PC-3 (cell line): ENCODE measurements at regions not wholly inside any gene's neighbourhood (a gene's known extent, or its start where the extent isn't known, plus 50 kb on each side); places are given as distances from the start of the nearest gene placed in this dataset.

Source experiments
- ATAC-seq: fragments of 200-7000 bp; cut with Tn5 transposase; 2 replicates; pipeline ENCODE4 v1.9.1; 2020; ENCODE audit warnings: mild to moderate bottlenecking, moderate library complexity
- BruUV-seq: library from RNA; stranded (reverse); fragments of 400-500 nt; replicated peaks from 2 replicates; lab custom pipeline; 2021; lab: Mats Ljungman, UMichigan
- CTCF ChIA-PET: fragments of 300-600 bp; sonication (Branson Sonifier 250); formaldehyde crosslinking; loops from one replicate; lab custom pipeline; 2022; ENCODE audit warnings: antibody characterized with exemption; lab: Charles Lee
- POLR2A ChIA-PET: fragments of 300-600 bp; sonication (Branson Sonifier 250); formaldehyde crosslinking; loops from one replicate; lab custom pipeline; 2022; ENCODE audit warnings: antibody characterized with exemption; ENCODE audit not compliant: unreplicated experiment; lab: Charles Lee
- DNase-seq: peaks from one replicate; pipeline ENCODE4 v3.0.0-alpha.2; 2015
- H2AFZ ChIP-seq: fragments of 300-600 bp; sonication (generic); 2 replicates; pipeline ENCODE4 v1.6.0; 2016; ENCODE audit warnings: antibody characterized with exemption, low read length
- H3F3A ChIP-seq: fragments of 300-600 bp; sonication (generic); one replicate; pipeline ENCODE4 v1.6.0; 2017; ENCODE audit warnings: antibody characterized with exemption, low read length, control low read depth, mild to moderate bottlenecking; ENCODE audit not compliant: unreplicated experiment
- H3K27ac ChIP-seq: fragments of 300-600 bp; sonication (generic); 2 replicates; pipeline ENCODE4 v1.5.1; 2016; ENCODE audit warnings: mild to moderate bottlenecking, low read length
- H3K27me3 ChIP-seq: fragments of 300-600 bp; sonication (generic); 2 replicates; pipeline ENCODE4 v1.6.1; 2016; ENCODE audit warnings: low read length, mixed read lengths
- H3K36me3 ChIP-seq: fragments of 300-600 bp; sonication (generic); 2 replicates; pipeline ENCODE4 v1.6.1; 2016; ENCODE audit warnings: low read depth, mixed run types, low read length, mixed read lengths
- H3K4me1 ChIP-seq: fragments of 300-600 bp; sonication (generic); 2 replicates; pipeline ENCODE4 v1.5.1; 2016; ENCODE audit warnings: low read length; ENCODE audit not compliant: insufficient read depth
- H3K4me2 ChIP-seq: fragments of 300-600 bp; sonication (generic); 2 replicates; pipeline ENCODE4 v1.6.0; 2016; ENCODE audit warnings: low read length
- H3K4me3 ChIP-seq: fragments of 300-600 bp; sonication (generic); 2 replicates; pipeline ENCODE4 v1.5.1; 2016; ENCODE audit warnings: mild to moderate bottlenecking, low read length, mixed read lengths
- H3K79me2 ChIP-seq: fragments of 300-600 bp; sonication (generic); 2 replicates; pipeline ENCODE4 v1.6.1; 2017; ENCODE audit warnings: low read length, mixed read lengths
- H3K9ac ChIP-seq: fragments of 300-600 bp; sonication (generic); 2 replicates; pipeline ENCODE4 v1.6.0; 2016; ENCODE audit warnings: mild to moderate bottlenecking, low read length
- H3K9me2 ChIP-seq: fragments of 300-600 bp; sonication (generic); replicated peaks from 2 replicates; pipeline ENCODE4 v1.6.1; 2016; ENCODE audit warnings: mixed run types, low read length, mixed read lengths
- H3K9me3 ChIP-seq: fragments of 300-600 bp; sonication (generic); 2 replicates; pipeline ENCODE4 v1.6.1; 2016; ENCODE audit warnings: low read length, mixed read lengths
- H4K20me1 ChIP-seq: fragments of 300-600 bp; sonication (generic); 2 replicates; pipeline ENCODE4 v1.6.1; 2016; ENCODE audit warnings: low read length, mixed read lengths
- CTCF ChIP-seq: fragments of 300-600 bp; sonication (generic); conservative IDR thresholded peaks from 2 replicates; pipeline ENCODE4 v1.5.1; 2017; ENCODE audit warnings: antibody characterized with exemption, low read depth, mild to moderate bottlenecking, low read length
- EZH2 ChIP-seq: fragments of 300-600 bp; sonication (generic); IDR thresholded peaks from one replicate; pipeline ENCODE4 v1.6.1; 2017; ENCODE audit warnings: antibody characterized with exemption, mild to moderate bottlenecking, low read length; ENCODE audit not compliant: unreplicated experiment
- EZH2phosphoT487 ChIP-seq: fragments of 300-600 bp; sonication (generic); IDR thresholded peaks from 2 replicates; pipeline ENCODE4 v1.6.1; 2018; ENCODE audit warnings: mild to moderate bottlenecking, antibody characterized with exemption, low read length, borderline replicate concordance
- intact Hi-C: fragments of 100-400 bp; cut with micrococcal nuclease; formaldehyde crosslinking; loops from 2 replicates; pipeline ENCODE4 v1.9.0; 2023

- H3K9me2 ChIP-seq, result no peaks in the 10 kb centered on the region
- H3K4me2 ChIP-seq, result 0 out of 2 replicates have a peak overlapping the region, but pooled peaks have one; percentile 1
- no TSS peak for BruUV-seq
- CTCF ChIA-PET, result no interaction called here
- H3K79me2 ChIP-seq, result no peaks in the 10 kb centered on the region
- H3K4me1 ChIP-seq, result peaks cover 31% of the 10 kb centered on the region
- no peaks in the 10 kb centered on the region for H3K36me3 ChIP-seq
- H4K20me1 ChIP-seq, result no peaks in the 10 kb centered on the region
- H3K9me3 ChIP-seq, result no peaks in the 10 kb centered on the region
- intact Hi-C loops, result no loop called here
- peak overlapping the region; percentile 24 for H3K27ac ChIP-seq
- no peak overlapping the region for H2AFZ ChIP-seq
- no peaks in the 10 kb centered on the region for H3F3A ChIP-seq
- TF ChIP-seq CTCF (no peak), EZH2phosphoT487 (no peak), EZH2 (no peak)
- H3K27me3 ChIP-seq, result no peaks in the 10 kb centered on the region
- H3K4me3 ChIP-seq, result no peak overlapping the region
- ATAC-seq, result peak; percentile 83
- DNase-seq, result peak; percentile 71
- H3K9ac ChIP-seq, result no peak overlapping the region
- POLR2A ChIA-PET, result no interaction called here
Measured at GRCh38 chr7:46746695-46747687, 825.9 kb upstream of the IGFBP3 start.

GRCh38 chr7:46745707-46746090 is 824.6 kb upstream of the IGFBP3 start:
- Histone ChIP-seq H3K9me2 (no peaks in the 10 kb centered on the region), H3K4me1 (peaks cover 26% of the 10 kb centered on the region), H3K9me3 (no peaks in the 10 kb centered on the region), H3K27ac (no peak overlapping the region), H3K9ac (no peak overlapping the region), H4K20me1 (no peaks in the 10 kb centered on the region), H3K4me3 (no peak overlapping the region), H3K27me3 (no peaks in the 10 kb centered on the region), H2AFZ (no peak overlapping the region), H3K79me2 (no peaks in the 10 kb centered on the region), H3F3A (no peaks in the 10 kb centered on the region), H3K4me2 (peak overlapping the region; percentile 45; the same call in 1 of the 2 replicates), H3K36me3 (no peaks in the 10 kb centered on the region)
- no peak for TF ChIP-seq EZH2
- 0 out of 2 replicates have a peak, but pooled peaks have one; percentile 20 for TF ChIP-seq CTCF
- TF ChIP-seq EZH2phosphoT487, result no peak
- peak; percentile 41 for ATAC-seq
- POLR2A ChIA-PET, result no interaction called here
- BruUV-seq, result no TSS peak
- CTCF ChIA-PET, result interaction anchor here (0.7 kb wide), 1 partner anchor 39 kb away, joined by 3 read pairs; no protein-coding TSS in a partner anchor
- peak; percentile 2 for DNase-seq
- intact Hi-C loops, result no loop called here
